Right kidney (tissue), 1 donor: ENCODE measurements at regions not wholly inside any gene's neighbourhood (a gene's known extent, or its start where the extent isn't known, plus 50 kb on each side); places are given as distances from the start of the nearest gene placed in this dataset.

Experiments
- DNase-seq: peaks from one replicate; pipeline ENCODE4 v3.0.0-alpha.2; 2016

DNA sequence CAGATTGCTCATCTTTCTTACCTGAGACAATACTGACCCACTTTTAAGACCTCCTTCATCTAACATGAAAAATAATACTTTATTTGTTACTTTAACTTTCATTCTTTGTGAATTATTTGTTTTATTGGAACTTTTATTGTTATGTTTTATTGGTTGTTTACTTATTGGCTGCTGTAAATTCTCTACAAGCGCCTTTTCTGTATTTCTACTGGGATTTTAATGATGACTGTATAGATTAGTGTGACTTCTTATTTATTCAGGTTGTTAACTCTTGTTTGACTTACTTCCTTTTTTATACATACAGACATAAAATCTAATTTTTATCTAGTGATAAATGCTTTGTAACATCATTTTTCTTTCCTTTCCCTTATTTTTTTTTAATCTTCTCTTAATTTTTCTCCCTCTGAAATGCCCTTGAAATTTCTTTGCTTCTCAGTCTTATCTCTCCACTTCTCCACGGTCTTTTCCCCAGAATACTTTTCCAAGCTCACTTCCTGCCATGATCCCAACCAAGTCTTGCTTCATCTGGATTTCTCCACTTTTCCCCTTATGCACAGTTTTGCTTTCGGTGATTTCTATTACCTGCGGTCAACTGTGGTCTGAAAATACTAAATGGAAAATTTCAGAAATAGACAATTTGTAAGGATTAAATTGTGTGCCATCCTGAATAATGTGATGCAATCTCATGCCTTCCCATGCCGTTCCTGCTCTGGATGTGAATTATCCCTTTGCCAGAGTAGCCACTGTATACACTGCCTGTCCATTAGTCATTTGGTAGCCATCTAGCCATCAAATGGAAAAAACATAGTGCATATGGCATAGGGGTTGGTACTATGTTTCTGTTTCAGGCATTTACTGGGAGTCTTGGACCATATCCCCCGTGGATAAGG is 265.9 kb downstream of the PRL start:
- DNase-seq: no peak

DNA sequence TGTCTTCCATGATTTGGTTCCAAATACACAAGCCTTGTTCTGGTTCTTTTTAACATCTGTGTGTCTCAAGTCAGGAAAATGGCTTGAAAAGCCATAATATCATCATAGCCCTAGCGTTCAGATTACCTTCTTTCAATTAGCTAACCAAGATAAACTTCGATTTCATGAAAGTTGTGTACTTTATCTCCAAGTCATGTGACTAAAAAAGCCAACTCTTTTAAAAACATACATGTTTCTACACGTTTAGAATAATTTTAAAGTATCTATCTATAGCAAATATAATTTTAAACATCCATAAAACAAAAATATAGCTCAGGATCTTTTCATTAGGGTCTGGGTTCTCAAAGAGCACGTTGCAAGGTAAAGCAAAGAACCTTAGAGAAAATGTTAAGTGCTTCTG is 261.1 kb downstream of the PRL start:
- no peak for DNase-seq

DNA sequence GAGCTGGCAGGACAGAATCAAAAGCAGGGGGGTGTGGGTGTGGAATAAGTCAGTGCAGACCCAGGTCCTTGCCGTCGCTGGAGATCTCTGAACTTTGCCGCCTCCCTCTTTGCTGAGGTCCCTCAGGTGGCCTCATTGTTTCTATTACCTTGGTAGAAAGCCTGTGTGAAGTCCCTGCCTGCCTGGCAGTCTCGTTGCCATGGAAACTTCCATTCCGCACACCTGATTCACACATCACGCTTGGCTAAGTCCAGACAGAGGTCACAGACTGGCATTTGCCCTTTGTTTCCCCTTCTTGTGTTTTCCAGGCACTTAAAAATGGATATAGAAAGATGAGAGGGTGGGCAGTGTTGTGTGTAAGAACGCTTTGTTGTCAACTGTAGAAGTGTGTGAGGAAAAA is 260.6 kb downstream of the PRL start:
- DNase-seq: peak; percentile 71

DNA sequence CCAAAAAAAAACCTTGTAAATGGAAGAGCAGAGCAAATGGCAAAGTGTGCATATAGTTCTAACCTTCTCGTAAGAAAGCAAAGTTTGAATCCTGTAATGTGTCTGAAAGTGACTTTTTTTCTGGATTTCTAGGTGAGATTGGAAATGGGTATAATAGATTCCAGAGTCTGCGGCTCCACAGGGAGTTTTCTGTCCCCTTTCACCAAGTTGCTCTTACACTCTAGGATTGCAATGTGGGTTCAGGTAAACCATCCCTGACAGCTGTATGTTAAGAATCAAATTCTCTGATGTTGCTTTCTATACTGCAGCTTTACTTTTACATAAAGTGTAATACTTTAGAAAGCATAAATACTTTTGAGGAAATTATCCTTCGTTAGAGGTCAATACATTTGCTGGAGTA is 260.1 kb downstream of the PRL start:
- peak; percentile 38 for DNase-seq

DNA sequence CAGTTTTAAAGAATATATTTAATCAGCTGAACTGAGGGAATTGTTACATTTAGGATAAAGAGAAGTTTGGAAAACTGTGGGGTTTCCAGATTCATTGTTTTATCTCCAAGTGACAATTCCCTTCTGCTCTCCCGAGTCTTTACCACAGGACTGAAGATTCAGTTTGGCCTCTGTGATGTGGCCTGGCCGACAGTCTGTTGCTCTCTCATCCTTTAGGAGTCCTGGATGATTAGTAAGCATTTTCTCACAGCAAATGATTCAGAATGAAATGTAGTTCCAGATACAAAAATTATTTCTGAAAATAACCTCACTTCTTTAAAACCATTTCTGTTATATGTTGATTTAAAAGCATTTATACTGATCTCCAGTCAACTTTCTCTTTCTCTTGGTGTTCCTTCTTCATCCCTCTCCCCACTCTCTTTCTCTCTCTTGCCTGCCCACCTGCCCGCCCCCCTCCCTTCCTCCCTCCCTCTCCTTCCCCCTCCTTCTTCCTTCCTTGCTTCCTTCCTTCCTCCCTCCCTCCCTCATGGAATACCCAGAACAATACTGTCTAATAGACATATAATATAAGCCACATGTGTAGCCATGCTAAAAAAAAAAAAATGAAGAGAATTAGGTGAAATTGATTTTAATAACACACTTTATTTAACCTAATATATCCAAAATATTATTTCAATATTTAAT is 254.9 kb downstream of the PRL start:
- no peak for DNase-seq

DNA sequence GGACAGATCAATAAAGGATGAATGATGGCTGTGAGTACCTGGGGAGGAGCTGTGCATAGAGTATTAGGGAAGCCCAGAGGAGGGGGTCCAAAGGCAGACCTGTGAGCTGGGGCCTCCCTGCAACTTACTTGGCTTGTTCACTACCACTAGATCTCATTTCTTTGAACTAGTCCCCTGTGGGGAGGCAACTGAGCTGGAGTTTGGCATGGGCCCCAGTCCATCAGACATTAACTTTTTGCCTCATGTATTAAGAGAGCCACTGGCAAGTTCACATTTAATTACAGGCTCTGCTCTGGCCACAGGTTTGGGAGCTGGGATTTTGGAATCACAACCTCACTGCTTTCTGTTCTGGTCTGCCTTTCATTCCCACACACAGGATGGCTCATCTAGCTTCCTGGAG is 254.1 kb downstream of the PRL start:
- no peak for DNase-seq

DNA sequence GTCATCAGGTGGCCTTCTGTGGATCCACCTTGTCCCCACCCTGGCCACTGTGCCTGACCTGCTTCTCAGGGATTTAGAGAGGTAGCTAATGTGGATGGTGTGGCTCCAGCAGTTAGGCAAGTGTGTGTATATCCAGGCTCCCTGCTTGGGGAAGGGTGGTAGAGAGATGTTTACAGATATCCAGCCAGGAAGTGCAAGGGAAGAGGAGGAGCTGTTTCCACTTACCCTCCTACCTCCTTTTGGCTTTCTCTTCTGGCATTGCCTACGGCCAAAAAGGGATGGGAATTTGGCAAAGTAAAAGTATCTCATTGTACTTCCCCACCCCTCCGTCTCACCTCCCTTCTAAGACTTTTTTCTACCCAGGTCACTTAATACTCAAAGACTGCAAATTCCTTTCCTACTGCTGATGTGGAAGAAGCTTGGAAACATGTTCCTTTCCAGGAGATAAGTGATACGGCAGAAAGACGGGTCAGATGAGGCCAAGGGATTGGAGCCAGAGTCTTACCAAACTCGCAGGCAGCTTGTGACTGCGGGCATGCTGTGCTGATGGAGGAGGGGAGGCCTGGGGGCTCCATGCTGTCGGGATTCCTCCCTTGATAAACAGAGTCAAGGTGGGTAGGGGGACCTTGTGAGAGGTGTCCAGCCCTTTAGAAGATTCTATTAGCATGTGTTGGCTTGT is 253.4 kb downstream of the PRL start:
- DNase-seq: no peak

DNA sequence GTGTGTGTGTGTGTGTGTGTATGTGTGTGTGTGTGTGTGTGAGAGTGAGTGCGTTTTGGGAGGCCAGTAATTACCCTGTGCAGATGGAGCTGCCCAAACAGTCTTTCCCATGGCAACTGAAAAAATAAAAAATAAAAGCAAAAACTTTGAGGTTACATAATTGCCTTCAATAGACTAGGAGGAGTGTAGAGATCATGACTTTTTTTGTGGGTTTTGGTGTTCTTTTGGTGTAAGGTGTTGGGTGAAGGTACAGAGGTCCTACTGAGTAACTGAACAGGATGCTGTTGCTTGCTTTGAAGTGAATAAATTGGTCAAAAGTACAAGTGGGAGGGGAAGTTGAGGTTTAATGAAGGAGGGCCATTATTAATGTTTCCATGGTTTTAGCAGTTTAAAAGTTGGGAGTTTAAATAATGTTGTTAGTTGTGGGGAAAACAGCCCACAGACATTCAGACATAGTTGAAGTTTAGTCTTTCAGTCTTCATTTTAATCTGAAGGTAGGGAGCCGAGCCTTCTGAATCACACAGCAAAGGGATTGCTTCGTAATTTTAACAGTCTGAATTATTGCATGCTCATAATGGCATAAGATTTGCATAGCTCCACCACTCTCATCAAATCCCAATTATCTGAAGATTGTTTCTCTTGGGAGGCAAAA is 251.4 kb downstream of the PRL start:
- no peak for DNase-seq

DNA sequence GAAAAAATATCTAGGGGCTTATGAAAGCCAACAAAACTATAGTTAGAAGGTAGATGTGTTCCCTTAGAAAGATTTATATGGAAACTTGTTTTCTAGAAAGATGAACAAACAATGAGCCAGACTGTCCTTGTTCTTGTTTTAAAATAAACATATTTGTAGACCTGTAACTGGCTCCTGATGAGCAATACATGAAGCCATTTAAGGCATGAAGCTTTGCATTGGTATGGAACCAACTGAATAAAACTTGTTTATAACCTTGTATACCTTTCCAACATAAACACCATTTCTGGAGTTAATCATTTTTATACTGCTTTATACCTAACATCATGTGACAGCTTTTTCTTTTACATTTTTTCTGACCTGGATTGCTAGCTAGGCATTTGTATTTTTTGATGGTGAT is 247.8 kb downstream of the PRL start:
- DNase-seq: no peak

DNA sequence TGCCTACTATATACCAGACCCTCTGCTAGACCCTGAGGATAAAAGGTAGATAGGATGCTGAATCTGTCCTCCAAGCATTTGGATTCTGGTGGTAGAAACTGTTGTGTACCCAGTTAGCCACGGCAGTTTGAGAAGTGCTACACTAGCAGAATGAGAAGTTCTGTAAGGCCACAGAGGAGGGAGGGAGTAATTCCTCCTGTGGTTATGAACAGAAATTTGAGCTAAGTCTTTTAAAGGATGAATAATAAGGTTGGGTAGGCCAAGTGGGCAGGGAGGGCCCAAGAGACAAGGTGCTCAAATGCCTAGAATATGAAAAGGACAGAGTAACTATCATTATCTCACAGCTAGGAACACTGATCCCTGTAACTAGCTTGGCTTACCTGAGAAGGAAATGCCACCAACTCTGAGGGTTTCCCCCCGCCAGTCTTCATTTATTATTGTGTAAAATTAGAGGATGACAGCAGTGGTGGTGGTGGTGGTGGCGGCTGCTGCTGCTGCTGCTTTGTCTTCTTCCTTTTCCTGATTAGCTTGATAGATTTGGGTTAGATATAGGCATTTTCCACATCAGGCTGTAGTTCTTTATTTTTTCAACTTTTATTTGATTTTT is 243.3 kb downstream of the PRL start:
- no peak for DNase-seq

DNA sequence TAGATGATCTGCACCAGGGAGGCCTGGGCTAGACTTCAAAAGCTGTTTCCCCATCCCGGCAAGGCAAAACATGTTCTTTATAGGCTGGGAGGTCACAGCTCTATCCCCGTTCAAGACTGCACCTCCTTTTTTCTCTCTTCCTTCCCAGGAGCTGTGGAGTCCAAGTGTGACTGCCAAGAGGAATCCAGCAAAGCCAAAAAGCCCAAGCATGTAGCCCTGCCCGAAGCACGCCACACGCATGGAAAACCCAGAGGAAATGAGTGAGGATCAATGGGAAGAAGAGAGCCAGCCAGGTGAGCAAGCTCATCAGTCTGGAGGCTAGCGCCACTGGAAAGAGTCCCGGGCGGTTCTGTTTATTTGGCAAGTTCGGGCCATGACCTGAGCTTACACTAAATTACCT is 240.4 kb downstream of the PRL start:
- no peak for DNase-seq

DNA sequence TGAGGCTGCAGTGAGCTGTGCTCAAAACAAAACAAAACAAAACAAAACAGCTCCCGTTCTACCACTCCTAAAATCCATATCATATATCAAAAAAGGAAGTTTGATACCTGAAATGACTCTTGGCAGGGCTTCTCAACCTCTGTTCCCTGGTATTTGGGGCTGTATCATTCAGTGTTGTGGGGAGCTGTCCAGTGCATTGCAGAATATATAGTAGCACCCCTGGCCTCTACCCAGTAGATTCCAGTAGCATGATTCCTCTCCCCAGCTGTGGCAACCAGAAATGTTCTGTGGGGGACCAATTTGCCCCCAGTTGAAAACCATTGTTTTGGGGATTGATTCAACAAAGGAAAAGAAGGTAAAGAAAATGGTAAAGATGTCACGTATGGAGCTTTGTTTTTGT is 238.9 kb downstream of the PRL start:
- DNase-seq: no peak

DNA sequence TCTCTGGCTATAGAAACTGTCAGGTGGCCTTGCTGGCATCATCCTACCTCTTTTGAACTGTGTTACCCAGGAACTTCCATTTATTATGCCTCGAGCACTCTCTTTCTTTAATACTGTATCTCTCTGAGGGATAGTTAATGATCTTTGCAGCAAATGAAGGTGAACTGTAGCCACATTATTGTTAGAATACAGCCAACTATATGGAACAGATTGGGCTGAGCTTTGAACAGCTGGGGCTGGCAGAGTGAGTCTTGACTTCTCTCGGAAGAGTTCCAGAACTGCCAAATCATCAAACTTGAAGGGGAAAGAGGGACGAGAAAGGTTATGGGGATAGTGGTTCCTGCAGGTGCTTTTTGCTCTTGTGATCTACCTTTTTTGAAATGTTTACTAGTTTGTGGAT is 237.7 kb downstream of the PRL start:
- no peak for DNase-seq

DNA sequence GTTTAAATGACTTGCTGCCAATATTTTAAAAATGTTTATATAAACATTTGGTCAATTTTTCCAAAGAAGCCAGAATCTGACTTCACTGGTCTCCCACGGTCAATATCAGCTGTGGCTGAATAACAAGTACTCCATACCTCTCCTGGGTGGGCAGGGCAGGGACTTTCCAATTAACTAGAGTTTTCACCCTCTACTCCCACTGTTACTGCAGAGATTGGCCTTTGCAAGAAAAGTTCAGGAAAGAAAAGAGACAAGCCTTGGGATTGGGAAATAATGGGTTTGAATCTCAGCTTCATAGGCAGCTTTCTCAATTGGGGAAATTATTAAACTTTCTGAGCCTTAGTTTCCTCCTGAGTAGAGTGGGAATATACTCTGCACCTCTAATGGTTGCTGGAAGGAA is 236.9 kb downstream of the PRL start:
- no peak for DNase-seq

DNA sequence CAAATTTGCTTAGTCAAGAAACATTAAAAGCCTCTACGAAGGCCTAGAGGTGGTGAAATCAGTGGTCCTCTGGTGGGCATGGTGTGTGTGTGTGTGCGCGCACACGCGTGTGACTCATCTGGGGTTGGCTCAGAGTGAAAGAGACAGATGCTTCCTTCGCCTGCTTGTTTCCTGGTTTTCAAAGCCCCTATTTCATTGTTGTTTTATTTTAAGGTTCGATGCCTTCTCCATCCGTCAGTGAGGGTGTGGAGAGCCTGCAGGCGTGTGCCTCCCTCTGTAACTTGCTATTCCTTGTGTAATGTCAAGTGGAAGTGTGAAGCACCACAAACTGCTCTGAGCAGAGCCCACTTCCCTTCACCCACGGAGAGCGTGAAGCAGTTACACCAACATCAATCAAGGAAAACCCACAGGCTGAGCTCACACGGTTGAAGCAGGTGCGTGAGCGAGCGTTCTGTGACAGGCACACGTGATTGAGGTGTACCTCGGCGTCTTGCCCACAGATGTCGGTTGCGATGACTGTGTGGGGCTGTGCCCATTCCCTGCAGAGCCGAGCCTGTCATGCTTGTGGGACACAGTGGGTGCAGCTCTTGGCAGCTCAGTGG is 233.9 kb downstream of the PRL start:
- no peak for DNase-seq

DNA sequence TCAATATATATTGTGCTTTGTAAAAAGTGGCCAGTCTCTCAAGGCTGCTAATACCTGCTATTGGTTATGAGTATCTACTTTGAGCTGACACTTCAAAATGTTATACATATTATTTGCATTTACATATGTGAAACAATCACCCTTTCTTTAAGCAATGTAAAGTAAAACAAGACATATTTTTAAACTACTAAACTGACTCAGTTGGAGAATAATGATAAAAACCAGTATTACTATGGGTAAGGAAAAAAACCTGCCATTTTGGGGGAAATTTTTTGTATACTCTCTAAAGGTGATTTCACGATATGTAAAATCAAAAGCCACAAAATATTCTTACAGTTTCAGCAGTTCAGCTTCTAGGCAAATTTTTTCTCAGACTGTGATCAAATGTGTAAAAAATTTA is 232.3 kb downstream of the PRL start:
- no peak for DNase-seq

DNA sequence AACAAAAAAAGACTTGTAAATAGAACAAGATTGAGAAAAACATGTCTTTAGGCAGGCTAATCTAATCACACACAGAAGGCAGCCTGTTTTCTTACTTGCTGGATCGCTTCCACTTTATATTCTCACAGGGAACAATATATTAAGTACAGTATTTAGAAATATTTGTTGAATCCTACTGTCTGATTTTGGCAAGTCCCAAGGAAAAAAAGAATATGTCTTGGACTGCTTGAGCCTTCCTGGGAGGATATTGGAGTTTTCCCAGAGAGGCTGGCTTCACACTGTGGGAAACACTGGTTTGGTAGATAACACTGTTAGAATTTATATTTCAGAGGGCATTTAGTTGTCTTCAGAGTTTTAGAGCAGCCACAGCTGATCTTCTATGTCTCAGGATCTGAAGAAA is 229.7 kb downstream of the PRL start:
- no peak for DNase-seq

DNA sequence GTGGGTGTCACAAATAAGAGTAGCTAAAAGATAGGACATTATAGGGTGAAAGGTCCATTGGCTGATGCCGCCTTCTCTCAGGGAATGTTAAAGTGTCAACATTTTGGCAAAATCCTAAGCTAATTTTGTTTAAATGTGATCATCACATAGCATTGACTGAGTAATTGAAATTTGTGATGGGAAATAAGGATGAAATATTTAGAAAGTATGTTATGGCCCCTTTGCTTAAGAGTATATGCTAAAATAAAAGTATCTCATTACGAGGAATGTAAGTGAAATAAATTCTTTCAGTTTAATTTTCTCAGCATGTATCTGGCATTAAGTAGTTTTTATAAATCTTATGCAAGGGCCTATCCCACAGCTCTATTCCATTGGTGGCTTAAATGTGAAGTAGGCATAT is 229.2 kb downstream of the PRL start:
- DNase-seq: no peak

DNA sequence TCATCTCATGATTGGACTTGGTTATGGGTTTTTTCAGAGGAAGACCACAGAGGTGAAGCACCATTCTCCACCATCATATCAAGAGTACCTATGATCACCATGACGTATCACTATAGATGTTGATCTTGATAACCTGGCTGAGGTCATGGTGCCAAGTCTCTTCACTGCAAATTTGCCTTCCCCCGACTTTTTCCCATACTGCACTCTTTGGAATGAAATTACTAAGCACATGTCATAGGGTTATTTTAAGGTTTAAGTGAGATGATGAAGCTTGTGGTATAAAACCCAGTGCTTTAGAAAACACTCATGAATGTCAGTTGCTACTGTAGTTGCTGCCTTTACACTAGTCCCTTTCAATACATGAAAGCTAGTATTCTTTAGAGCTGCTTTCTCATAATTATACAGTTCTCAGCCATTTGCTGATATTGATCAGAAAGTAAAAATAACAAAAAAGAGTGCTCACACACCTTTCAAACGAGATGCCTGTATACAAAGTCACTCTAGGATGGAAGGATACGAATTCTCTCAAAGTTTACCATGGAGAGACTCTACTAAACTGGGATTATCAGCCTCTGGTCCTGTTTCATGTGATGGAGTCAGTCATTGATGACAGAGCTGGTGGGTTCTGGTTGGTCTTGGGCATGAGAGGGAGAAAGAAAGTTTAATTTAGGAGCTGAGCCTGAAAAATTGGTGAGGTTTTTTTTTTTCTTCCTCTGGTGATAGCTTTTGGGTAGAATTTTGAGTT is 228.1 kb downstream of the PRL start:
- DNase-seq: no peak

DNA sequence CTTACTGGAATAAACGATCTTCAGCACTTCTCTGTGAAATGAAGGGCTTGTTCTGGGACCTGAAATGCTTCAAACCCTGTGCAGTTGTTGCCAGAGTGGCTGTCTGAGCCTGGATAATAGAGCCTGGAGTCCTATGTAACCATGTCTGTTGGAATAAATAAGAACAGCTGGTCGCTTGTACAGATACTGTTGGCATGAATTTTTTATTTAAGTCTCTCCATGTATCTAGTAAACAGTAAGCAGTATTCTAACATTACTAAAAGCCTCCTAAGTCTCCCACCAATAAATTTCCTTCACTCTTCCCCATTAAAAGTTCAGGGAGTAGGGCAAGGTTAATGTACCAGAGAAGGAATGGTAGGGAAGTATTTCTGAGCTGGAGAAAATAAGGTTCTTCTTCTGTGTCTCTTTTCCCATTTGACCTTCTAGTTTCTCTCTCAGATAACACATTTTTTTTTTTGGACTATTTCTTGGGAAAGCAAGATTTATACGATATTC is 227.5 kb downstream of the PRL start:
- DNase-seq: peak; percentile 30
